Mesodermal cell (in vitro differentiated cells): ENCODE measurements at regions not wholly inside any gene's neighbourhood (a gene's known extent, or its start where the extent isn't known, plus 50 kb on each side); places are given as distances from the start of the nearest gene placed in this dataset.

Experiments used
- H3K27ac ChIP-seq: 2 replicates; pipeline ENCODE4 v1.7.0; 2013; ENCODE audit warnings: mild to moderate bottlenecking, low read depth, low read length, moderate library complexity; ENCODE audit not compliant: severe bottlenecking
- H3K36me3 ChIP-seq: 2 replicates; pipeline ENCODE4 v1.7.1; 2013; ENCODE audit warnings: mild to moderate bottlenecking, low read length, moderate library complexity; ENCODE audit not compliant: control insufficient read depth, insufficient read depth
- H3K4me1 ChIP-seq: one replicate; pipeline ENCODE4 v1.7.1; 2013; ENCODE audit warnings: mild to moderate bottlenecking, low read length; ENCODE audit not compliant: insufficient read depth, control insufficient read depth, poor library complexity, severe bottlenecking
- H3K4me3 ChIP-seq: 2 replicates; pipeline ENCODE4 v1.7.0; 2013; ENCODE audit warnings: low read length, control low read depth, mild to moderate bottlenecking; ENCODE audit not compliant: insufficient read depth, poor library complexity, severe bottlenecking; ENCODE audit errors: extremely low read depth
- H3K9me3 ChIP-seq: 2 replicates; pipeline ENCODE4 v1.7.1; 2013; ENCODE audit warnings: mild to moderate bottlenecking, low read length, moderate library complexity; ENCODE audit not compliant: control insufficient read depth
- WGBS, 2 experiments: methylation state at CpG; one replicate each; pipeline ENCODE4 v1.1.5; 2013; ENCODE audit warnings: missing lambda C conversion rate in 2 of 2; ENCODE audit not compliant: insufficient coverage in 2 of 2; 5-methylcytosine and 5-hydroxymethylcytosine counted together

- Histone ChIP-seq H3K4me1 (no peaks in the 10 kb centered on the region), H3K9me3 (no peaks in the 10 kb centered on the region), H3K4me3 (no peak overlapping the region), H3K27ac (no peak overlapping the region), H3K36me3 (no peaks in the 10 kb centered on the region)
- WGBS, 2 experiments, result 90 to 100% methylated on average over 1 to 2 of the region's 3 CpGs
Observed at GRCh38 chr20:54324652-54325285, 116.9 kb downstream of the PFDN4 start.

- Histone ChIP-seq H3K4me1 (peaks cover 6% of the 10 kb centered on the region), H3K36me3 (no peaks in the 10 kb centered on the region), H3K4me3 (no peak overlapping the region), H3K9me3 (no peaks in the 10 kb centered on the region), H3K27ac (no peak overlapping the region)
- 80 to 88% methylated on average over 1 of the region's 2 CpGs for WGBS, 2 experiments
Observed at GRCh38 chr20:54335299-54335698, 127.4 kb downstream of the PFDN4 start.

- H3K36me3 ChIP-seq, result no peaks in the 10 kb centered on the region
- H3K27ac ChIP-seq, result no peak overlapping the region
- 80% methylated on average over 1 of the region's 1 CpG; no CpG with 5 or more reads in 1 of the 2 experiments for WGBS, 2 experiments
- H3K4me3 ChIP-seq, result no peak overlapping the region
- no peaks in the 10 kb centered on the region for H3K9me3 ChIP-seq
- peaks cover 17% of the 10 kb centered on the region for H3K4me1 ChIP-seq
Observed at GRCh38 chr20:54337144-54337543, 129.3 kb downstream of the PFDN4 start.

GRCh38 chr20:54339093-54339492, 131.2 kb downstream of the PFDN4 start:
- H3K4me1 ChIP-seq, result peaks cover 19% of the 10 kb centered on the region
- H3K9me3 ChIP-seq, result no peaks in the 10 kb centered on the region
- 93 to 100% methylated on average over 6 of the region's 7 CpGs for WGBS, 2 experiments
- no peak overlapping the region for H3K4me3 ChIP-seq
- no peak overlapping the region for H3K27ac ChIP-seq
- H3K36me3 ChIP-seq, result no peaks in the 10 kb centered on the region

- Histone ChIP-seq H3K27ac (peak overlapping the region; percentile 73), H3K36me3 (no peaks in the 10 kb centered on the region), H3K4me3 (no peak overlapping the region), H3K9me3 (no peaks in the 10 kb centered on the region), H3K4me1 (peaks cover 27% of the 10 kb centered on the region)
- whole genome bisulfite sequencing, 2 experiments, result no CpG with 5 or more reads among the region's 1 CpG
Observed at GRCh38 chr20:54340206-54340605, 132.3 kb downstream of the PFDN4 start.

GRCh38 chr20:54340667-54341081, 132.8 kb downstream of the PFDN4 start:
- WGBS, 2 experiments, result 75 to 76% methylated on average over 2 to 3 of the region's 4 CpGs
- no peak overlapping the region for H3K4me3 ChIP-seq
- H3K4me1 ChIP-seq, result peaks cover 31% of the 10 kb centered on the region
- no peaks in the 10 kb centered on the region for H3K9me3 ChIP-seq
- H3K27ac ChIP-seq, result peak overlapping the region; percentile 73
- H3K36me3 ChIP-seq, result no peaks in the 10 kb centered on the region

- 90 to 93% methylated on average over 3 to 4 of the region's 5 CpGs for WGBS, 2 experiments
- no peaks in the 10 kb centered on the region for H3K9me3 ChIP-seq
- H3K4me1 ChIP-seq, result peaks cover 44% of the 10 kb centered on the region
- H3K27ac ChIP-seq, result no peak overlapping the region
- H3K4me3 ChIP-seq, result no peak overlapping the region
- no peaks in the 10 kb centered on the region for H3K36me3 ChIP-seq
Observed at GRCh38 chr20:54342258-54342920, 133.0 kb upstream of the DOK5 start.

- WGBS, 2 experiments, result 66 to 92% methylated on average over 2 of the region's 4 CpGs
- Histone ChIP-seq H3K4me3 (no peak overlapping the region), H3K27ac (no peak overlapping the region), H3K4me1 (peaks cover 44% of the 10 kb centered on the region), H3K36me3 (no peaks in the 10 kb centered on the region), H3K9me3 (no peaks in the 10 kb centered on the region)
Observed at GRCh38 chr20:54343099-54343498, 132.3 kb upstream of the DOK5 start.

GRCh38 chr20:54343634-54344033, 131.8 kb upstream of the DOK5 start:
- 94 to 100% methylated on average over 1 of the region's 1 CpG for WGBS, 2 experiments
- no peak overlapping the region for H3K4me3 ChIP-seq
- no peaks in the 10 kb centered on the region for H3K36me3 ChIP-seq
- peaks cover 44% of the 10 kb centered on the region for H3K4me1 ChIP-seq
- no peaks in the 10 kb centered on the region for H3K9me3 ChIP-seq
- H3K27ac ChIP-seq, result no peak overlapping the region

- 100% methylated on average over 1 of the region's 2 CpGs; no CpG with 5 or more reads in 1 of the 2 experiments for WGBS, 2 experiments
- Histone ChIP-seq H3K4me3 (no peak overlapping the region), H3K4me1 (peaks cover 40% of the 10 kb centered on the region), H3K27ac (peak overlapping the region; percentile 80), H3K9me3 (no peaks in the 10 kb centered on the region), H3K36me3 (no peaks in the 10 kb centered on the region)
Observed at GRCh38 chr20:54344832-54345231, 130.6 kb upstream of the DOK5 start.

- no peaks in the 10 kb centered on the region for H3K9me3 ChIP-seq
- no peak overlapping the region for H3K4me3 ChIP-seq
- H3K36me3 ChIP-seq, result no peaks in the 10 kb centered on the region
- H3K27ac ChIP-seq, result peak overlapping the region; percentile 80
- H3K4me1 ChIP-seq, result peaks cover 38% of the 10 kb centered on the region
- 100% methylated on average over 1 of the region's 4 CpGs for WGBS, 2 experiments
Observed at GRCh38 chr20:54345301-54345724, 130.1 kb upstream of the DOK5 start.
